Muscle layer of duodenum (tissue), 2 donors: ENCODE measurements at regions not wholly inside any gene's neighbourhood (a gene's known extent, or its start where the extent isn't known, plus 50 kb on each side); places are given as distances from the start of the nearest gene placed in this dataset.
"Not testable (repeated sequence)": the region's sequence is repeated elsewhere in the genome, so short reads cannot be mapped to it uniquely, and the experiment has no call there.

Source experiments
- H3K27ac ChIP-seq: one replicate; pipeline ENCODE4 v1.7.0; 2013; ENCODE audit warnings: mild to moderate bottlenecking, low read length
- H3K27me3 ChIP-seq: one replicate; pipeline ENCODE4 v1.7.0; 2013; ENCODE audit warnings: low read depth, mild to moderate bottlenecking, control low read depth, low read length
- H3K36me3 ChIP-seq, 2 donors: one replicate each; pipeline ENCODE4 v1.7.0; 2013; ENCODE audit warnings: low read length in 2 of 2, control low read depth in 1 of 2, mild to moderate bottlenecking in 1 of 2; ENCODE audit not compliant: insufficient read depth in 2 of 2, control insufficient read depth in 1 of 2
- H3K4me1 ChIP-seq, 2 donors: one replicate each; pipeline ENCODE4 v1.7.0; 2013; ENCODE audit warnings: low read length in 2 of 2, mild to moderate bottlenecking in 2 of 2, control low read depth in 1 of 2, moderate library complexity in 1 of 2; ENCODE audit not compliant: insufficient read depth in 2 of 2, control insufficient read depth in 1 of 2
- H3K4me3 ChIP-seq, 2 donors: one replicate each; pipeline ENCODE4 v1.7.0; 2013; ENCODE audit warnings: low read length in 2 of 2, low read depth in 1 of 2, mild to moderate bottlenecking in 1 of 2
- H3K9me3 ChIP-seq, 2 donors: one replicate each; pipeline ENCODE4 v1.7.0; 2013; ENCODE audit warnings: low read length in 2 of 2, control low read depth in 1 of 2, mild to moderate bottlenecking in 1 of 2; ENCODE audit not compliant: control insufficient read depth in 1 of 2
- donor health status: healthy.

- no peaks in the 10 kb centered on the region for H3K4me1 ChIP-seq
- H3K27me3 ChIP-seq, result no peaks in the 10 kb centered on the region
- H3K9me3 ChIP-seq, result no peaks in the 10 kb centered on the region
- H3K4me3 ChIP-seq, result no peak overlapping the region
- H3K27ac ChIP-seq, result no peak overlapping the region
- H3K36me3 ChIP-seq, result no peaks in the 10 kb centered on the region
These were observed 150.3 kb upstream of the SEMA6A start for GRCh38 chr5:116724971-116725370.

GRCh38 chr5:116722651-116723050, 148.0 kb upstream of the SEMA6A start:
- Histone ChIP-seq H3K36me3 (no peaks in the 10 kb centered on the region), H3K4me3 (no peak overlapping the region), H3K27me3 (no peaks in the 10 kb centered on the region), H3K4me1 (no peaks in the 10 kb centered on the region), H3K9me3 (no peaks in the 10 kb centered on the region), H3K27ac (no peak overlapping the region)

- H3K9me3 ChIP-seq, result no peaks in the 10 kb centered on the region
- H3K4me3 ChIP-seq, result no peak overlapping the region
- no peaks in the 10 kb centered on the region for H3K27me3 ChIP-seq
- no peak overlapping the region for H3K27ac ChIP-seq
- H3K4me1 ChIP-seq, result no peaks in the 10 kb centered on the region
- no peaks in the 10 kb centered on the region for H3K36me3 ChIP-seq
These were observed 144.5 kb upstream of the SEMA6A start for GRCh38 chr5:116719106-116719505.

GRCh38 chr5:116718317-116718716, 143.7 kb upstream of the SEMA6A start:
- no peak overlapping the region for H3K27ac ChIP-seq
- no peaks in the 10 kb centered on the region for H3K36me3 ChIP-seq
- H3K4me1 ChIP-seq, result no peaks in the 10 kb centered on the region
- no peaks in the 10 kb centered on the region for H3K9me3 ChIP-seq
- H3K4me3 ChIP-seq, result no peak overlapping the region
- H3K27me3 ChIP-seq, result no peaks in the 10 kb centered on the region

GRCh38 chr5:116709082-116709481, 134.5 kb upstream of the SEMA6A start:
- no peak overlapping the region for H3K4me3 ChIP-seq
- no peak overlapping the region for H3K27ac ChIP-seq
- no peaks in the 10 kb centered on the region for H3K36me3 ChIP-seq
- no peaks in the 10 kb centered on the region for H3K4me1 ChIP-seq
- no peaks in the 10 kb centered on the region for H3K27me3 ChIP-seq
- no peaks in the 10 kb centered on the region for H3K9me3 ChIP-seq

- H3K36me3 ChIP-seq, H3K4me1 ChIP-seq, H3K27me3 ChIP-seq, H3K9me3 ChIP-seq, H3K4me3 ChIP-seq, H3K27ac ChIP-seq: not testable (repeated sequence)
These were observed 130.5 kb upstream of the SEMA6A start for GRCh38 chr5:116705121-116705519.

GRCh38 chr5:116703941-116704340, 129.3 kb upstream of the SEMA6A start:
- H3K9me3 ChIP-seq, result no peaks in the 10 kb centered on the region
- no peak overlapping the region for H3K27ac ChIP-seq
- no peaks in the 10 kb centered on the region for H3K4me1 ChIP-seq
- no peaks in the 10 kb centered on the region for H3K27me3 ChIP-seq
- H3K4me3 ChIP-seq, result no peak overlapping the region
- no peaks in the 10 kb centered on the region for H3K36me3 ChIP-seq

GRCh38 chr5:116703328-116703727, 128.7 kb upstream of the SEMA6A start:
- Histone ChIP-seq H3K9me3 (no peaks in the 10 kb centered on the region), H3K27ac (no peak overlapping the region), H3K27me3 (no peaks in the 10 kb centered on the region), H3K36me3 (no peaks in the 10 kb centered on the region), H3K4me1 (no peaks in the 10 kb centered on the region), H3K4me3 (no peak overlapping the region)

- Histone ChIP-seq H3K36me3 (no peaks in the 10 kb centered on the region), H3K27ac (no peak overlapping the region), H3K27me3 (no peaks in the 10 kb centered on the region), H3K4me1 (no peaks in the 10 kb centered on the region), H3K9me3 (no peaks in the 10 kb centered on the region), H3K4me3 (no peak overlapping the region)
These were observed 128.2 kb upstream of the SEMA6A start for GRCh38 chr5:116702776-116703175.

GRCh38 chr5:116699332-116699731, 124.7 kb upstream of the SEMA6A start:
- Histone ChIP-seq H3K4me1 (no peaks in the 10 kb centered on the region), H3K36me3 (no peaks in the 10 kb centered on the region), H3K27me3 (no peaks in the 10 kb centered on the region), H3K27ac (no peak overlapping the region), H3K4me3 (no peak overlapping the region), H3K9me3 (no peaks in the 10 kb centered on the region)

GRCh38 chr5:116696366-116696765, 121.7 kb upstream of the SEMA6A start:
- Histone ChIP-seq H3K4me3 (no peak overlapping the region), H3K27me3 (no peaks in the 10 kb centered on the region), H3K9me3 (no peaks in the 10 kb centered on the region), H3K36me3 (no peaks in the 10 kb centered on the region), H3K27ac (no peak overlapping the region), H3K4me1 (no peaks in the 10 kb centered on the region)

GRCh38 chr5:116695681-116696080, 121.1 kb upstream of the SEMA6A start:
- H3K4me3 ChIP-seq, result no peak overlapping the region
- H3K27me3 ChIP-seq, result no peaks in the 10 kb centered on the region
- H3K9me3 ChIP-seq, result no peaks in the 10 kb centered on the region
- no peaks in the 10 kb centered on the region for H3K36me3 ChIP-seq
- no peaks in the 10 kb centered on the region for H3K4me1 ChIP-seq
- H3K27ac ChIP-seq, result no peak overlapping the region
